Tibial nerve (tissue), 4 donors: ENCODE measurements at regions not wholly inside any gene's neighbourhood (a gene's known extent, or its start where the extent isn't known, plus 50 kb on each side); places are given as distances from the start of the nearest gene placed in this dataset.

ENCODE experiments used
- DNase-seq, 2 donors: peaks; one replicate each; pipeline ENCODE4 v3.0.0-alpha.2; 2019; ENCODE audit warnings: low spot score in 2 of 2
- H3K27ac ChIP-seq, 4 donors: fragments of 200-600 bp; sonication (generic) in 3 of 4; one replicate each; pipeline ENCODE4 v1.5.1; 2017 to 2019; ENCODE audit warnings: mild to moderate bottlenecking in 1 of 4
- H3K27me3 ChIP-seq, 2 donors: fragments of 200-600 bp; sonication (generic) in 1 of 2; one replicate each; pipeline versions ENCODE4 v1.5.1 to v1.6.0; 2017 to 2019
- H3K36me3 ChIP-seq, 3 donors: fragments of 200-600 bp; sonication (generic); one replicate each; pipeline ENCODE4 v1.5.1; 2018 to 2019
- H3K4me1 ChIP-seq, 4 donors: fragments of 200-600 bp; sonication (generic) in 3 of 4; one replicate each; pipeline ENCODE4 v1.5.1; 2017 to 2019
- H3K4me3 ChIP-seq, 4 donors: fragments of 200-600 bp; sonication (generic) in 3 of 4; one replicate each; pipeline ENCODE4 v1.5.1; 2017 to 2019; ENCODE audit warnings: mild to moderate bottlenecking in 1 of 4, moderate library complexity in 1 of 4
- H3K9me3 ChIP-seq, 4 donors: fragments of 200-600 bp; sonication (generic) in 3 of 4; one replicate each; pipeline ENCODE4 v1.5.1; 2017 to 2019
- EP300 ChIP-seq, 2 donors: sonication (generic); formaldehyde crosslinking; IDR thresholded peaks; one replicate each; pipeline ENCODE4 v1.6.1; 2017; ENCODE audit warnings: antibody characterized with exemption in 2 of 2, mild to moderate bottlenecking in 1 of 2
- POLR2A ChIP-seq, 2 donors: fragments of 450-650 bp; IDR thresholded peaks; one replicate each; pipeline ENCODE4 v1.6.1; 2017; ENCODE audit warnings: antibody characterized with exemption in 2 of 2, mild to moderate bottlenecking in 2 of 2, moderate library complexity in 2 of 2
- WGBS, 2 donors: methylation state at CpG; one replicate each; pipeline ENCODE4 v1.1.5; 2018; 5-methylcytosine and 5-hydroxymethylcytosine counted together
- TF ChIP-seq, protein P1 (sequence below), 5 experiments: fragments of 200-600 bp in 3 of 5; fragments of 450-650 bp in 2 of 5; sonication (generic) in 3 of 5; IDR thresholded peaks; one replicate each; pipeline ENCODE4 v1.5.1; 2016 to 2019; ENCODE audit warnings: antibody characterized with exemption in 5 of 5, mild to moderate bottlenecking in 3 of 5, moderate library complexity in 2 of 5

DNA sequence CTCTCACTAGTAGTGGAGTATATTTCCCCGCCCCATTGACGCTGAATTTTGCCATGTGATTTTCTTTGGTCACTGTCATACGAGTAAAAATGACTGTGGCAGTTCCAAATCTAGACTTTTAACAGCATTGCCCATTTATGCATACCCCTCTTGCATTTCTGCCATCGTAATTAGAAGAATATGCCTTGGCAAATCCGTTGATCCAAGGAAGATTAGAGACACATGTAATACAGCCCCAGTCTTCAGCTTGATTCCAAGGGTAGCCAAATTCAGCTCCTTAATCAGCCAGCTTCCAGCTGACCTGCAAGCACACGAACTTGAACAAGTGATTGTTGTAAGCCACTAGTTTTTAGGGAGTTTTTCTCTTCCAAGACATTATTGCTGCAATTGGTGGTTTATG lies 290.3 kb upstream of the ADAMTS5 start:
- DNase-seq: no peak
- Histone ChIP-seq H3K9me3 (no peaks in the 10 kb centered on the region), H3K4me3 (no peak overlapping the region), H3K27ac (no peak overlapping the region), H3K4me1 (no peaks in the 10 kb centered on the region), H3K27me3 (no peaks in the 10 kb centered on the region), H3K36me3 (no peaks in the 10 kb centered on the region)
- no peak for TF ChIP-seq POLR2A (IDR thresholded peaks at IDR 0.05)
- TF ChIP-seq EP300 (IDR thresholded peaks at IDR 0.05): no peak
- TF ChIP-seq, protein P1, sequence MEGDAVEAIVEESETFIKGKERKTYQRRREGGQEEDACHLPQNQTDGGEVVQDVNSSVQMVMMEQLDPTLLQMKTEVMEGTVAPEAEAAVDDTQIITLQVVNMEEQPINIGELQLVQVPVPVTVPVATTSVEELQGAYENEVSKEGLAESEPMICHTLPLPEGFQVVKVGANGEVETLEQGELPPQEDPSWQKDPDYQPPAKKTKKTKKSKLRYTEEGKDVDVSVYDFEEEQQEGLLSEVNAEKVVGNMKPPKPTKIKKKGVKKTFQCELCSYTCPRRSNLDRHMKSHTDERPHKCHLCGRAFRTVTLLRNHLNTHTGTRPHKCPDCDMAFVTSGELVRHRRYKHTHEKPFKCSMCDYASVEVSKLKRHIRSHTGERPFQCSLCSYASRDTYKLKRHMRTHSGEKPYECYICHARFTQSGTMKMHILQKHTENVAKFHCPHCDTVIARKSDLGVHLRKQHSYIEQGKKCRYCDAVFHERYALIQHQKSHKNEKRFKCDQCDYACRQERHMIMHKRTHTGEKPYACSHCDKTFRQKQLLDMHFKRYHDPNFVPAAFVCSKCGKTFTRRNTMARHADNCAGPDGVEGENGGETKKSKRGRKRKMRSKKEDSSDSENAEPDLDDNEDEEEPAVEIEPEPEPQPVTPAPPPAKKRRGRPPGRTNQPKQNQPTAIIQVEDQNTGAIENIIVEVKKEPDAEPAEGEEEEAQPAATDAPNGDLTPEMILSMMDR (IDR thresholded peaks at IDR 0.05): no peak
- WGBS, 2 donors: 76 to 84% methylated on average over 6 of the region's 6 CpGs

DNA sequence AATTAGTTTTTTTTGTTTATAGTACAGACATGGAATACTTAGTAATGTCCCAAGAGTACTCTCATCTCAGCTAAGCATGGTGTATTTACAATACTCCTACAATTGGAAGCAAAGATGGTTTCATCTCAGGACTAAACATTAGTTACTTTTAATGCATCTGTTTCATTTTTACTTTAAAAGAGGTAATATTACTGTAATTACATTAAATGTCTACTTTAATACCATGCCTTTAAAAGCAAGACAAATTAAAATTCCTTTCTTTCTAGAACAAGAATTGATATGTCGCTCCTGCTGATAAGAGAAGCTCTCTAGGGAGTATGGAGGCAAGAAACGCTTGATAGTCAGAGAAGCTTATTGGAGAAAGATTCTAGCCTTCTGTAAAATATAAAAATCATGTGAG lies 284.9 kb upstream of the ADAMTS5 start:
- no peaks in the 10 kb centered on the region for H3K36me3 ChIP-seq
- TF ChIP-seq, protein P1 (IDR thresholded peaks at IDR 0.05): no peak
- no peaks in the 10 kb centered on the region for H3K27me3 ChIP-seq
- no peak overlapping the region for H3K4me3 ChIP-seq
- H3K4me1 ChIP-seq: no peaks in the 10 kb centered on the region
- H3K9me3 ChIP-seq: no peaks in the 10 kb centered on the region
- no peak overlapping the region for H3K27ac ChIP-seq
- no peak for DNase-seq
- WGBS, 2 donors: 67 to 73% methylated on average over 2 of the region's 2 CpGs

DNA sequence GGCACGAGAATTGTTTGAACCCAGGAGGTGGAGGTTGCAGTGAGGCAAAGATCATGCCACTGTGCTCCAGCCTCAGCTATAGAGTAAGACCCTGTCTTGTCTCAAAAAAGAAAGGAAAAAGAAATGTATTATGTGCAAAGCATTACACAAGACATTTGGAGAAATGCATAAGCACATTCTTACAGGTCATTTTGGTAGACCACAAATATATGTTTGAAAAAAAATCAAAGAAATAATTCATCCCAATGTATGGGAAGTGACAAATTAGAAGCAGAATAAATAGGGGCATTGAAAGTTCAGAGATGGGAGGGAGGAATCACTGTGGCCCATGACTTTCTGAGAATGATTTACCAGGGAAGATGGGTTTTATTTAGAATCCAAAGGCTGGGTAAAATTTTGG lies 283.5 kb upstream of the ADAMTS5 start:
- Histone ChIP-seq H3K36me3 (no peaks in the 10 kb centered on the region), H3K27me3 (no peaks in the 10 kb centered on the region), H3K27ac (no peak overlapping the region), H3K9me3 (no peaks in the 10 kb centered on the region), H3K4me1 (no peaks in the 10 kb centered on the region), H3K4me3 (no peak overlapping the region)
- no peak for DNase-seq
- 62 to 77% methylated on average over 1 of the region's 1 CpG for WGBS, 2 donors
- TF ChIP-seq, protein P1 (IDR thresholded peaks at IDR 0.05): no peak
- no peak for TF ChIP-seq POLR2A (IDR thresholded peaks at IDR 0.05)

DNA sequence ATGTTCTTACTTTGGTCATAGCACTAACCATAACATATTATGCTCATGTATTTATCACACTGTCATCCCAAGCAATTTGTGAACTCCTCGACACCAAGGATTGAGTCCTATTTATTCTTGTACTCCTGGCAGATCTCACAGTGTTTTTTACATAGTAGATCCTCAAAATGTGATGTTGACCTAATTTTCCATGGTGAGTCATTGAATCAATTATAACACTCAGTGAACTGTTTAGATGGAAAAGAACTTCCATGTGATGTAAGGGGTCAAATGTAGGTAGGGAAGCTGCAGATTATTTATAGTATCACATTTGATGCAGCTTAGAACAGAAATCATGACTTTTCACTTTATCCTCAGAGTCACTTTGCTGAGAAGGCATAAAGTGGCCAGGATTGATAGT lies 281.9 kb upstream of the ADAMTS5 start:
- Histone ChIP-seq H3K27ac (no peak overlapping the region), H3K4me1 (no peaks in the 10 kb centered on the region), H3K9me3 (no peaks in the 10 kb centered on the region), H3K27me3 (no peaks in the 10 kb centered on the region), H3K4me3 (no peak overlapping the region), H3K36me3 (no peaks in the 10 kb centered on the region)
- 77% methylated on average over 1 of the region's 1 CpG for WGBS, 2 donors
- no peak for DNase-seq
- TF ChIP-seq EP300 (IDR thresholded peaks at IDR 0.05): no peak
- TF ChIP-seq, protein P1 (IDR thresholded peaks at IDR 0.05): no peak
- no peak for TF ChIP-seq POLR2A (IDR thresholded peaks at IDR 0.05)

DNA sequence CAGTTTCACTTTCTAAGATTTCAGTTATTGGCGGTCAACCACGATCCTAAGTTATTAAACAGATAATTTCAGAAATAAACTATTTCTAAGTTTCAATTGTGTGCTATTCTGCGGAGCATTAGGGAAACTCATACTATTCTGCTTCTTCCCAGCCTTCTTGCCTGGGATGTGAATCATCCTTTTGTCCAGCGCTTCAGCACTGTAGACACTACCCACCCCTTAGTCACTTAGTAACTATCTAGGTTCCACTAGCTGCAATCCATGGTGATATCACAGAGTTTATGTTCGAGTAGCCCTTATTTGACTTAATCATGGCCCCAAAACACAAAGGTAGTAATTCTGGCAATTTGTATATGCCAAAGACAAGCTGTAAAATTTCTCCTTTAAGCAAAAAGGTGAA lies 279.9 kb upstream of the ADAMTS5 start:
- H3K36me3 ChIP-seq: no peaks in the 10 kb centered on the region
- H3K9me3 ChIP-seq: no peaks in the 10 kb centered on the region
- no peaks in the 10 kb centered on the region for H3K27me3 ChIP-seq
- no peaks in the 10 kb centered on the region for H3K4me1 ChIP-seq
- no peak for DNase-seq
- H3K27ac ChIP-seq: no peak overlapping the region
- no peak overlapping the region for H3K4me3 ChIP-seq
- TF ChIP-seq EP300 (IDR thresholded peaks at IDR 0.05): no peak
- TF ChIP-seq, protein P1 (IDR thresholded peaks at IDR 0.05): no peak
- WGBS, 2 donors: 60 to 79% methylated on average over 5 of the region's 5 CpGs
